ENCODE measurements at regions not wholly inside any gene's neighbourhood (a gene's known extent, or its start where the extent isn't known, plus 50 kb on each side); places are given as distances from the start of the nearest gene placed in this dataset.

GRCh38 chrX:65034668-65035445 lies 58.6 kb upstream of the ZC4H2 start, which contains the start of gene ZC3H12B:
Gene ZC3H12B (plus strand): TSS chrX:65034826.
- peak; percentile 42 to 69 for DNase-seq (ENCODE audit: low read depth in 2 of 2, low spot score in 1 of 2)

- no peak for DNase-seq (ENCODE audit: low read depth in 2 of 2, low spot score in 1 of 2)
Measured at GRCh38 chrX:65034292-65034667, 58.0 kb upstream of the ZC4H2 start.
